GM23248 (cell line): ENCODE measurements at regions not wholly inside any gene's neighbourhood (a gene's known extent, or its start where the extent isn't known, plus 50 kb on each side); places are given as distances from the start of the nearest gene placed in this dataset.

ENCODE experiments used
- EZH2 ChIP-seq: fragments of 200-600 bp; sonication (generic); IDR thresholded peaks from 2 replicates; pipeline ENCODE4 v1.6.1; 2018; ENCODE audit warnings: antibody characterized with exemption, mild to moderate bottlenecking; ENCODE audit not compliant: insufficient read depth, poor library complexity, severe bottlenecking
- EZH2phosphoT487 ChIP-seq: fragments of 200-600 bp; sonication (generic); IDR thresholded peaks from 2 replicates; pipeline ENCODE4 v1.6.1; 2018; ENCODE audit warnings: antibody characterized with exemption, moderate library complexity, mild to moderate bottlenecking, low read depth; ENCODE audit not compliant: insufficient read depth

DNA sequence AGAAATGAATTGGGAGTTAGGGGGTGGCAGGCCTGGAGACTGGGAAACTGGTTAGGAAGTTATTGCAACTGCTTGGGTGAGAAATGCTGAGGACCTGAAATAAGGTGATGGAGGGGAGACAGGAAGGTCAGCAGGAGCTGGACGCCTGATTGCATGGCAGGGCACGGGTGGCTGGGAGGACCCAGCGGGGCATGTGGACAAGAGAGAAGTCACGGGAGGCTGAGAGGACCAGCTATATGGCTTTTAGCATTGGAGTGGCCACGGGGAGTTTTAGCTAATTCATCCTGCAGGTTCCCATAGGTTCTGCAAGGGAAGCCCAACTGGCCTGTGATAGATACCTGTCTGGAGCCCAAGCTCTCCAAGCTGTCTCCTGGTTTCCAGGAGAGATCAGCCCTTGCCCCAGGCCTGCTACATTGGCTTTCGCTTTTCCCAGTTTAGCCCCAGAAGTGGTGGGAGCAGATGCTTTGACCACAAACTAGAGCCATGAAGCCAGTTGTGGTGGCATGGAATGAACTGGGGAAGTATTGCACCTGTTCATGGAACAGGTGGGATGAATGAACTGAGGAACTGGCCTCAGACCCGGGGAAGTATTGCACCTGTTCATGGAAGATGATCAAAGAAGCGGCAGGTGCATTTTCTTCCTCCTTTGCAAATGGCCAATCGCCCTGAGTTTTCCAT is 93.6 kb upstream of the TAF1B start:
- no peak for TF ChIP-seq EZH2phosphoT487
- no peak for TF ChIP-seq EZH2
